NCI-H146 (cell line): ENCODE measurements at regions not wholly inside any gene's neighbourhood (a gene's known extent, or its start where the extent isn't known, plus 50 kb on each side); places are given as distances from the start of the nearest gene placed in this dataset.
"Not testable (repeated sequence)": the region's sequence is repeated elsewhere in the genome, so short reads cannot be mapped to it uniquely, and the experiment has no call there.

Experiments
- DNase-seq: peaks from one replicate; lab custom pipeline; 2025; lab: John Stamatoyannopoulos, UW

- DNase-seq: no peak
Measured at GRCh38 chr10:64416011-64416410, 894.8 kb downstream of the REEP3 start.

- no peak for DNase-seq
Measured at GRCh38 chr10:64419461-64419860, 898.3 kb downstream of the REEP3 start.

- DNase-seq: no peak
Measured at GRCh38 chr10:64426745-64427144, 905.5 kb downstream of the REEP3 start.

GRCh38 chr10:64430690-64431323, 909.6 kb downstream of the REEP3 start:
- peak; percentile 1 for DNase-seq

GRCh38 chr10:64441872-64442271, 920.7 kb downstream of the REEP3 start:
- DNase-seq: not testable (repeated sequence)

GRCh38 chr10:64444163-64444562, 923.0 kb downstream of the REEP3 start:
- DNase-seq: no peak

GRCh38 chr10:64444564-64444963, 923.4 kb downstream of the REEP3 start:
- DNase-seq: no peak

GRCh38 chr10:64449603-64450002, 928.4 kb downstream of the REEP3 start:
- no peak for DNase-seq

GRCh38 chr10:64450312-64450711, 929.1 kb downstream of the REEP3 start:
- DNase-seq: no peak

GRCh38 chr10:64454962-64455361, 933.8 kb downstream of the REEP3 start:
- DNase-seq: no peak

- DNase-seq: no peak
Measured at GRCh38 chr10:64458306-64458705, 937.1 kb downstream of the REEP3 start.

- no peak for DNase-seq
Measured at GRCh38 chr10:64463406-64463805, 942.2 kb downstream of the REEP3 start.

- DNase-seq: no peak
Measured at GRCh38 chr10:64465653-64466052, 944.5 kb downstream of the REEP3 start.

GRCh38 chr10:64468219-64468618, 947.0 kb downstream of the REEP3 start:
- DNase-seq: no peak

GRCh38 chr10:64476506-64476905, 955.3 kb downstream of the REEP3 start:
- DNase-seq: no peak

- no peak for DNase-seq
Measured at GRCh38 chr10:64477791-64478190, 956.6 kb downstream of the REEP3 start.

- no peak for DNase-seq
Measured at GRCh38 chr10:64484811-64485330, 963.7 kb downstream of the REEP3 start.

GRCh38 chr10:64486149-64486548, 964.9 kb downstream of the REEP3 start:
- DNase-seq: no peak

- no peak for DNase-seq
Measured at GRCh38 chr10:64486901-64487300, 965.7 kb downstream of the REEP3 start.

- DNase-seq: no peak
Measured at GRCh38 chr10:64494901-64495300, 973.7 kb downstream of the REEP3 start.

- no peak for DNase-seq
Measured at GRCh38 chr10:64497306-64497705, 976.1 kb downstream of the REEP3 start.

- DNase-seq: no peak
Measured at GRCh38 chr10:64501807-64502206, 980.6 kb downstream of the REEP3 start.

GRCh38 chr10:64502936-64503335, 981.7 kb downstream of the REEP3 start:
- DNase-seq: no peak

- DNase-seq: no peak
Measured at GRCh38 chr10:64503429-64503828, 982.2 kb downstream of the REEP3 start.
